ENCODE measurements at regions not wholly inside any gene's neighbourhood (a gene's known extent, or its start where the extent isn't known, plus 50 kb on each side); places are given as distances from the start of the nearest gene placed in this dataset.

DNA sequence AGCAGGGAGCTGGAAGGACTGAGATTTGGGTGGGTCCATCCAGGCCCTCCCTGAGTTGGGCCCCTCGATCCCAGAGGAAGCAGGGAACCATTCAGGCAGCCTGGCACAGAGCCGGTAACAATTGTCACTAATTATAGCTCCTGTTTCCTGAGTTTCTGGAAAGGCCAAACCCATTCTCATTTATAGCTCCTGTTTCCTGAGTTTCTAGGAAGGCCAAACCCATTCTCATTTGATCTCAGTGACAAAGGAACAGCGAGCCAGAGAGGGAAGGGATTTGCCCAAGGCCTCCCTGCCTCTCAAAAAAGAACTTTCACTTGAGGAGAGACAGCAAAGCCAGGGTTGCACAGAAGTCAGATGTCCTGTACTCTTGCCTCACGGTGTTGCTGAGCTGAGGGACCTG lies 521.9 kb downstream of the TYW1 start:
- TF ChIP-seq, protein P1, sequence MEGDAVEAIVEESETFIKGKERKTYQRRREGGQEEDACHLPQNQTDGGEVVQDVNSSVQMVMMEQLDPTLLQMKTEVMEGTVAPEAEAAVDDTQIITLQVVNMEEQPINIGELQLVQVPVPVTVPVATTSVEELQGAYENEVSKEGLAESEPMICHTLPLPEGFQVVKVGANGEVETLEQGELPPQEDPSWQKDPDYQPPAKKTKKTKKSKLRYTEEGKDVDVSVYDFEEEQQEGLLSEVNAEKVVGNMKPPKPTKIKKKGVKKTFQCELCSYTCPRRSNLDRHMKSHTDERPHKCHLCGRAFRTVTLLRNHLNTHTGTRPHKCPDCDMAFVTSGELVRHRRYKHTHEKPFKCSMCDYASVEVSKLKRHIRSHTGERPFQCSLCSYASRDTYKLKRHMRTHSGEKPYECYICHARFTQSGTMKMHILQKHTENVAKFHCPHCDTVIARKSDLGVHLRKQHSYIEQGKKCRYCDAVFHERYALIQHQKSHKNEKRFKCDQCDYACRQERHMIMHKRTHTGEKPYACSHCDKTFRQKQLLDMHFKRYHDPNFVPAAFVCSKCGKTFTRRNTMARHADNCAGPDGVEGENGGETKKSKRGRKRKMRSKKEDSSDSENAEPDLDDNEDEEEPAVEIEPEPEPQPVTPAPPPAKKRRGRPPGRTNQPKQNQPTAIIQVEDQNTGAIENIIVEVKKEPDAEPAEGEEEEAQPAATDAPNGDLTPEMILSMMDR (conservative IDR thresholded peaks at IDR 0.05 in 1 of 2, IDR thresholded peaks at IDR 0.05 in 1 of 2; ENCODE audit: low read depth in 1 of 2, low read length in 2 of 2): no peak
- no peak for TF ChIP-seq EZH2 (IDR thresholded peaks at IDR 0.05; ENCODE audit: low read length, missing control alignments)

Data from fibroblast of lung (primary cell).